ENCODE measurements at regions not wholly inside any gene's neighbourhood (a gene's known extent, or its start where the extent isn't known, plus 50 kb on each side); places are given as distances from the start of the nearest gene placed in this dataset.

GRCh38 chr12:9349888-9350885, 142.0 kb upstream of the PZP start:
- no peak for TF ChIP-seq CTCF (IDR thresholded peaks at IDR 0.05; ENCODE audit: poor library complexity, severe bottlenecking)
- TF ChIP-seq EZH2 (IDR thresholded peaks at IDR 0.05; ENCODE audit: borderline replicate concordance, insufficient read depth, low read length, poor library complexity, severe bottlenecking), result no peak
- TF ChIP-seq MXI1 (conservative IDR thresholded peaks at IDR 0.05; ENCODE audit: poor library complexity, severe bottlenecking), result no peak
- TF ChIP-seq POLR2AphosphoS5 (IDR thresholded peaks at IDR 0.05), result no peak
- TF ChIP-seq EP300 (conservative IDR thresholded peaks at IDR 0.05; ENCODE audit: poor library complexity, severe bottlenecking), result no peak
- TF ChIP-seq SMC3 (conservative IDR thresholded peaks at IDR 0.05; ENCODE audit: poor library complexity), result no peak
- no peak for TF ChIP-seq TAF1 (IDR thresholded peaks at IDR 0.05; ENCODE audit: low read depth)
